IPS DF 6.9 (cell line): ENCODE measurements at regions not wholly inside any gene's neighbourhood (a gene's known extent, or its start where the extent isn't known, plus 50 kb on each side); places are given as distances from the start of the nearest gene placed in this dataset.

ENCODE experiments used
- DNase-seq: peaks from one replicate; pipeline ENCODE4 v3.0.0-alpha.2; 2013; ENCODE audit warnings: low read depth, low spot score
- H3K27ac ChIP-seq: one replicate; pipeline ENCODE4 v1.5.1; 2013; ENCODE audit warnings: low read length, control low read depth
- H3K27me3 ChIP-seq: 2 replicates; pipeline ENCODE4 v1.6.1; 2013; ENCODE audit warnings: mild to moderate bottlenecking, low read length; ENCODE audit not compliant: control insufficient read depth, insufficient read depth
- H3K36me3 ChIP-seq: 2 replicates; pipeline ENCODE4 v1.6.1; 2013; ENCODE audit warnings: low read length; ENCODE audit not compliant: control insufficient read depth, insufficient read depth
- H3K4me1 ChIP-seq: 2 replicates; pipeline ENCODE4 v1.6.1; 2013; ENCODE audit warnings: low read length; ENCODE audit not compliant: control insufficient read depth, insufficient read depth
- H3K4me3 ChIP-seq: 2 replicates; pipeline ENCODE4 v1.5.1; 2013; ENCODE audit warnings: mild to moderate bottlenecking, low read length
- H3K9me3 ChIP-seq: 2 replicates; pipeline ENCODE4 v1.6.1; 2013; ENCODE audit warnings: low read length, inconsistent platforms; ENCODE audit not compliant: control insufficient read depth, insufficient read depth
- WGBS: extraction: QIAGEN DNeasy Blood & Tissue Kit; methylation state at CpG from one replicate; pipeline ENCODE4 v1.1.7; 2013; ENCODE audit warnings: mixed read lengths, missing lambda C conversion rate; ENCODE audit not compliant: insufficient read length, insufficient coverage; 5-methylcytosine and 5-hydroxymethylcytosine counted together

GRCh38 chr13:70579941-70580340 lies 471.7 kb upstream of the KLHL1 start:
- no peak for DNase-seq
- Histone ChIP-seq H3K4me3 (no peak overlapping the region), H3K36me3 (no peaks in the 10 kb centered on the region), H3K4me1 (no peaks in the 10 kb centered on the region), H3K9me3 (no peaks in the 10 kb centered on the region), H3K27me3 (no peaks in the 10 kb centered on the region), H3K27ac (no peak overlapping the region)
- WGBS = no CpG with 5 or more reads among the region's 3 CpGs

DNA sequence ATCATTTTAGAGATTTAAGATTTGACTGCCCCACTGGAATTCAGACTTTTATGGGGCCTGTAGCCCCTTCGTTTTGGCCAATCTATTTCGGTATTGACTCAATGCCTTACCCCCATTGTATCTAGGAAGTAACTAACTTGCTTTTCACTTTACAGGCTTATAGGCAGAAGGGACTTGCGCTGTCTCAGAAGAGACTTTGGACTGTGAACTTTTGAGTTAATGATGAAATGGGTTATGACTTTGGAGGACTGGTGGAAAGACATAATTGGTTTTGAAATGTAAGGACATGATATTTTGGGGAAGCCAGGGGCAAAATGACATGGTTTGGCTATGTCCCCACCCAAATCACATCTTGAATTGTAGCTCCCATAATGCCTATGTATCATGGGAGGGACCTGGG lies 463.0 kb upstream of the KLHL1 start:
- H3K4me1 ChIP-seq = no peaks in the 10 kb centered on the region
- DNase-seq = no peak
- no peaks in the 10 kb centered on the region for H3K36me3 ChIP-seq
- H3K27ac ChIP-seq = no peak overlapping the region
- no peaks in the 10 kb centered on the region for H3K9me3 ChIP-seq
- H3K27me3 ChIP-seq = no peaks in the 10 kb centered on the region
- H3K4me3 ChIP-seq = no peak overlapping the region
- WGBS = no CpG with 5 or more reads among the region's 3 CpGs

GRCh38 chr13:70568571-70568970 lies 460.3 kb upstream of the KLHL1 start:
- no CpG with 5 or more reads among the region's 1 CpG for WGBS

GRCh38 chr13:70544706-70545105 lies 436.5 kb upstream of the KLHL1 start:
- no peak for DNase-seq
- no peaks in the 10 kb centered on the region for H3K36me3 ChIP-seq
- H3K27ac ChIP-seq = no peak overlapping the region
- WGBS = no CpG with 5 or more reads among the region's 2 CpGs
- H3K4me3 ChIP-seq = no peak overlapping the region
- no peaks in the 10 kb centered on the region for H3K27me3 ChIP-seq
- H3K4me1 ChIP-seq = no peaks in the 10 kb centered on the region
- H3K9me3 ChIP-seq = no peaks in the 10 kb centered on the region

More at GRCh38 chr13:70568571-70568970, 460.3 kb upstream of the KLHL1 start:
- Histone ChIP-seq H3K4me1 (no peaks in the 10 kb centered on the region), H3K27ac (no peak overlapping the region), H3K27me3 (no peaks in the 10 kb centered on the region), H3K4me3 (no peak overlapping the region), H3K9me3 (no peaks in the 10 kb centered on the region), H3K36me3 (no peaks in the 10 kb centered on the region)
- DNase-seq = peak; percentile 18

GRCh38 chr13:70541451-70541850 lies 433.2 kb upstream of the KLHL1 start:
- Histone ChIP-seq H3K27me3 (no peaks in the 10 kb centered on the region), H3K27ac (no peak overlapping the region), H3K4me3 (no peak overlapping the region), H3K4me1 (no peaks in the 10 kb centered on the region), H3K36me3 (no peaks in the 10 kb centered on the region), H3K9me3 (no peaks in the 10 kb centered on the region)
- DNase-seq = no peak
- WGBS = no CpG with 5 or more reads among the region's 4 CpGs

GRCh38 chr13:70534466-70534865 lies 426.2 kb upstream of the KLHL1 start:
- no peaks in the 10 kb centered on the region for H3K9me3 ChIP-seq
- no peak overlapping the region for H3K27ac ChIP-seq
- WGBS = no CpG with 5 or more reads among the region's 3 CpGs
- H3K4me1 ChIP-seq = no peaks in the 10 kb centered on the region
- H3K4me3 ChIP-seq = no peak overlapping the region
- no peak for DNase-seq
- no peaks in the 10 kb centered on the region for H3K36me3 ChIP-seq
- H3K27me3 ChIP-seq = no peaks in the 10 kb centered on the region

DNA sequence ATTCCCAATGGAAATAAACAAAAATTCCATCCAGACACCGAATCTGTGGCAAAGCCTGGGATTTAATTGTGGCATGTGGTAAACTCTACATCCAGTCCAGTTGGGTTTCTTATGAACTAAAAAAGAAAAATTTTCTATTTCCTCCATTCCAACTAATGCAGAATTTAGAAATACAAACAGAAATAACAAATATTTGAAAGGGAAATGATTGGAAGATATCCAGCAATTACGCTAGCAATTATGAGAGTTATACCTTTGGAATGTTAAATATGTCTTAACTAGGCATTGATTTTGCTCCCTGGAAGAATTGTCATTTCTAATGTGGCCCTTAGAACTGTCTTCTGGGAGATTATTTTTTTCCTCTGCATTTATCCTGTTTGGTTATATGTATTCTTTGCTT lies 421.4 kb upstream of the KLHL1 start:
- no peaks in the 10 kb centered on the region for H3K36me3 ChIP-seq
- no peak overlapping the region for H3K27ac ChIP-seq
- H3K4me1 ChIP-seq = no peaks in the 10 kb centered on the region
- no peak for DNase-seq
- H3K9me3 ChIP-seq = no peaks in the 10 kb centered on the region
- no CpG with 5 or more reads among the region's 2 CpGs for whole genome bisulfite sequencing
- no peaks in the 10 kb centered on the region for H3K27me3 ChIP-seq
- no peak overlapping the region for H3K4me3 ChIP-seq

DNA sequence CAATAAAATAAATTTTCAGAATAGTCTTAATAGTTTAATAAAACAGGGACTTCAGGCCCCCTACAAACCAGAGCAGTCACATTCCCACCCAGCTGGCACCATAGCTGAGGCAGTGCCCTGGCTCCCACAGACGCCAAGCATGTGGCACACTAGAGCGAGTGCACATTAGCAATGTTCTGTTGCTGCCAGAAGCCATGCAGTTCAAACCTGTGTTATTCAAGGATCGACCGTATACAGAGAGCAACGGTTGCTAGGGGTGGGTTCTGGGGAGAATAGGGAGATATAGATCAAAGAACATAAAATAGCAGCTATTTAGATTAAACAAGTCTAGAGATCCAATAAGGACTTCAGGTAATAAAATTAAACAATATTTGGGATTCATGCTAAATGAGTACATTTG lies 419.3 kb upstream of the KLHL1 start:
- no peak overlapping the region for H3K27ac ChIP-seq

DNA sequence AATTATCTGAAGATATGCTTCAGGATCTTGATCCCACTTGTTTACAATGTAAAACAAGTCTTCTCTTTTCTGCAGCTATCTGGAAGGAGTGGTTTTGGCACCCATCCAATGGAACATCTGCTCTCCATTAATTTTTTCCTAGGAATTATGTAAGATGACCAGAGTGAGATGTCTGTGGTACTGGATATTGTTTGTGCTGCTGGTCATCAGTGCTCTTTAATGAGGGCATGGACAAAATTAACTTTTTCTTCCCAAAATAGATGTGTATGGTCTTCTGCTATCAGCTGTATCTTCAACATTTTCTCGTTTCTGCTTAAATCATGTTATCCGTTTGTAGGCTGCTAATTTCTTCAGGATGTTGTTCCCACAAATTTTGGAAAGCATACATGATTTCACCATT lies 415.4 kb upstream of the KLHL1 start:
- H3K9me3 ChIP-seq = no peaks in the 10 kb centered on the region
- DNase-seq = no peak
- no peaks in the 10 kb centered on the region for H3K27me3 ChIP-seq
- H3K4me1 ChIP-seq = no peaks in the 10 kb centered on the region
- no peaks in the 10 kb centered on the region for H3K36me3 ChIP-seq
- no peak overlapping the region for H3K27ac ChIP-seq
- no peak overlapping the region for H3K4me3 ChIP-seq
- no CpG with 5 or more reads among the region's 2 CpGs for WGBS

More for the DNA sequence above, 419.3 kb upstream of the KLHL1 start:
- Histone ChIP-seq H3K36me3 (no peaks in the 10 kb centered on the region), H3K4me3 (no peak overlapping the region), H3K9me3 (no peaks in the 10 kb centered on the region), H3K4me1 (no peaks in the 10 kb centered on the region), H3K27me3 (no peaks in the 10 kb centered on the region)
- no peak for DNase-seq
- no CpG with 5 or more reads among the region's 5 CpGs for WGBS

GRCh38 chr13:70520275-70521036 lies 412.2 kb upstream of the KLHL1 start:
- Histone ChIP-seq H3K4me1 (no peaks in the 10 kb centered on the region), H3K9me3 (no peaks in the 10 kb centered on the region), H3K4me3 (no peak overlapping the region), H3K36me3 (no peaks in the 10 kb centered on the region), H3K27ac (no peak overlapping the region), H3K27me3 (no peaks in the 10 kb centered on the region)
- DNase-seq = no peak
- no CpG with 5 or more reads among the region's 2 CpGs for WGBS

GRCh38 chr13:70518081-70518480 lies 409.8 kb upstream of the KLHL1 start:
- Histone ChIP-seq H3K4me1 (no peaks in the 10 kb centered on the region), H3K4me3 (no peak overlapping the region), H3K9me3 (no peaks in the 10 kb centered on the region), H3K27ac (no peak overlapping the region), H3K27me3 (no peaks in the 10 kb centered on the region), H3K36me3 (no peaks in the 10 kb centered on the region)
- WGBS = no CpG with 5 or more reads among the region's 2 CpGs
- DNase-seq = no peak
